KG1 (cell line): ENCODE measurements at regions not wholly inside any gene's neighbourhood (a gene's known extent, or its start where the extent isn't known, plus 50 kb on each side); places are given as distances from the start of the nearest gene placed in this dataset.

Experiments used
- DNase-seq: peaks from one replicate; lab custom pipeline; 2025; lab: John Stamatoyannopoulos, UW

- no peak for DNase-seq
Observed at GRCh38 chr4:43243433-43244116, 351.1 kb downstream of the GRXCR1 start.

- no peak for DNase-seq
Observed at GRCh38 chr4:43244688-43245382, 352.3 kb downstream of the GRXCR1 start.

- no peak for DNase-seq
Observed at GRCh38 chr4:43251841-43252240, 359.3 kb downstream of the GRXCR1 start.

GRCh38 chr4:43253541-43253940 is 361.0 kb downstream of the GRXCR1 start:
- DNase-seq = no peak

DNA sequence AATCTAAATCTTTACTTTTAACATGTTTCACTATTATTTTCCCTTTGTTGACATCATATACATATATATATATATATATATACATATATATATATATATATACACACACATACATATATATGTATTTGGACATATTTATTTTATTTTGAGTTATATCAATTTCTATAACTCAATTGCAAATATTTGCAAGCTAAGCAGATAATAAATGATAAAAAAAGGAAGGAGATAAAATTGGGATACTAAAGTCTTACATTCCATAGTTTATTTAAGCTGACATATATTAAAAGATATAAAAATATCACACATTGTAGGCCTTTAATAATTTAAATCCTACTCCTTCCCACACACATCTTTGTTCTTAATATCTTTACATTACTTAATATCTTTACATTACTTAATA is 372.2 kb downstream of the GRXCR1 start:
- DNase-seq = no peak

GRCh38 chr4:43271946-43272345 is 379.4 kb downstream of the GRXCR1 start:
- no peak for DNase-seq

GRCh38 chr4:43274376-43274775 is 381.9 kb downstream of the GRXCR1 start:
- no peak for DNase-seq

DNA sequence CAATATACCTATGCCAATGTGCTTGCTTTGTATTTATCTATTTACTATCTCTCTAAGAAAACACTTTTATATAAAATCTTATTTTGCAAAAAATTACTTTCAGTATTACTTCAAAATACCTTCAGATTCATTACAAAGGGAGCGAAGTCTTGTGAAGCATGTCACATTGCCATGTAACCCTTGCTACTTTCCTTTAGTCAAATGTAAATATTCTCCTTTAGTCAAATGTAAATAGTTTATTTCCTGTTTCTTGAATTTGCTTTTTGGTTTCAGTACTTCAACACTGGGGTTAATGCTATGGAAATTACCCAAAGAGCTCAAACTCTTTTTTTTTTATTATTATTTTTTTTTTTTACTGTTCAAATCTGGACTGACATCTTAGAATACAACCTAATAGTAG is 383.3 kb downstream of the GRXCR1 start:
- no peak for DNase-seq

- no peak for DNase-seq
Observed at GRCh38 chr4:43276321-43276720, 383.8 kb downstream of the GRXCR1 start.

GRCh38 chr4:43277003-43277402 is 384.5 kb downstream of the GRXCR1 start:
- DNase-seq = no peak

GRCh38 chr4:43282534-43282933 is 390.0 kb downstream of the GRXCR1 start:
- no peak for DNase-seq

DNA sequence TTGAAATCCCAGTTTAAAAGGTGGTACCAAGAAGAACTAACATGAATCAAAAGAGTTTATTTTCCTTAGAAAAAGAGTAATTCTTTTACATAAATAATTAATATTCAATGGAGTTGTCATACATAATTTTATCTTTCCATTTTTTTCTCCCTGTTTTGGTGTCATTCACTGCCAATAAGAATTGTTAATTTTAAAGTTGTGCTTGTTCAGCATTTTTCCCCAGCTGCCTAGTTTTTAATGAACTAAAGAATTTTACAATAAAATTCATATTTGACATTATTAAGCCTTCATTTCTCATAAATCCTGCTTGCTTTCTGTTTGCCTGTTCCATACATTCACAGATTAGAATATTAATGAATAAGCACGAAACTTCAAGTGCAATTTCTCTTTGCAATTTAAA is 393.6 kb downstream of the GRXCR1 start:
- no peak for DNase-seq

DNA sequence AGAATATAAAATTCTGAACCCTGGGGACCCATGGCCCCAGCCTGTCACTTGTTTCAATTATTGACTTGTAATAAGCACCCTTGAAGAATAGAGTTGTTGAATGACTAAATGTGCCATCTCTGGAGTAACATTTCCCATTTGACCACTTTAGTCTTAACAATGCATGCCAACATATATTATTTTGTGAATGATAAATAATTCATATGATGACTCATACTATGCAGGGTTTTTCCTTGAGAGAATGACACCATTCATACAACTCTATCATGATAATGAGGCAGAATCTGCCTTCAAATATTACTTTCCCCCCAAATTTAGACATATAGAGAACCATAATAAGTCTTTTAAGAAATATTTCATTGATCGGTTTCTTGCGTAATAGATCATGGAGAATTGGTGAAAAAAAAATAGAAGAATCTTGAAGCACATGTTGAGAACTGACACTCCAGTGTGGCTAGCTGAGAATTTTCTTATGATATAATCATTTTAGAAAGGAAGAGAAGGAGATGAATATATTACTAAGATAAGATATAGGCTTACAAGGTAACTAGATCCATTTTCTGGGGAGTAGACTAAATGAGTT is 404.5 kb downstream of the GRXCR1 start:
- no peak for DNase-seq

GRCh38 chr4:43316813-43317212 is 424.3 kb downstream of the GRXCR1 start:
- no peak for DNase-seq

DNA sequence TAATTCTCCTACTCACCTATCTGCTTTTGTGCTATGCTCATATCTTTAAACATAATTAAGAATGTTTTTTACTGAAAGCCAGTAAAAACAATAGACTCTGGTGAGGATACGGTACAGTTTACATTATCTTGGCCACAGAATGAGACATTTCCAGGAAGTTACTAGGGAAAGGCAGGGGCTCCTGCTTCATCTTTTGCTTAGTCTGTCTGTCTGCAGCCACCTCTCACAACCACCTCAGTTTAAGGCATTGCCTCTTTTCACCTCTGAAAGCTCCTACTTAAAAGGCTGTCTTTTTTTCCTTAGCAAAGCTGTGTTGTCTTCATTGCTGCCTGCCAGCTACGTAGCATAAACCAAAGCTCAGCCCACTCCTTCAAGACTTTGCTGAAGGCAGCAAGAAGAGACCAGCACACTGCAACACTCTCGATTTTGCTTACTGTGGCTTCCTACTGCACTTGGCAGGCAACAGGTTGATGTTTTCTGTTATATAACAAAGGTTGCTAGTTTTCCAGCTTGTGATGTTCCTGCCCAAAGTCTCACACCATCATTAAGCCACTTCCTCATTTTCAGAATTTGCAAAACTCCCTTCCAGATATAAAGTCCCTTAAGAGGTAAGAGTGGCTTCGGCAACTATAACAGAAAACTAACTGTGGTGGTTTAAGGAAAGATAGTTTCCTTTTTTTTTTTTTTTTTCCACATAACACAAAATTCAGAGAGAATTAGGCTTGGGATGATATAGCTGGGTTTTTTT is 432.9 kb downstream of the GRXCR1 start:
- no peak for DNase-seq

- DNase-seq = no peak
Observed at GRCh38 chr4:43330288-43330687, 437.8 kb downstream of the GRXCR1 start.

DNA sequence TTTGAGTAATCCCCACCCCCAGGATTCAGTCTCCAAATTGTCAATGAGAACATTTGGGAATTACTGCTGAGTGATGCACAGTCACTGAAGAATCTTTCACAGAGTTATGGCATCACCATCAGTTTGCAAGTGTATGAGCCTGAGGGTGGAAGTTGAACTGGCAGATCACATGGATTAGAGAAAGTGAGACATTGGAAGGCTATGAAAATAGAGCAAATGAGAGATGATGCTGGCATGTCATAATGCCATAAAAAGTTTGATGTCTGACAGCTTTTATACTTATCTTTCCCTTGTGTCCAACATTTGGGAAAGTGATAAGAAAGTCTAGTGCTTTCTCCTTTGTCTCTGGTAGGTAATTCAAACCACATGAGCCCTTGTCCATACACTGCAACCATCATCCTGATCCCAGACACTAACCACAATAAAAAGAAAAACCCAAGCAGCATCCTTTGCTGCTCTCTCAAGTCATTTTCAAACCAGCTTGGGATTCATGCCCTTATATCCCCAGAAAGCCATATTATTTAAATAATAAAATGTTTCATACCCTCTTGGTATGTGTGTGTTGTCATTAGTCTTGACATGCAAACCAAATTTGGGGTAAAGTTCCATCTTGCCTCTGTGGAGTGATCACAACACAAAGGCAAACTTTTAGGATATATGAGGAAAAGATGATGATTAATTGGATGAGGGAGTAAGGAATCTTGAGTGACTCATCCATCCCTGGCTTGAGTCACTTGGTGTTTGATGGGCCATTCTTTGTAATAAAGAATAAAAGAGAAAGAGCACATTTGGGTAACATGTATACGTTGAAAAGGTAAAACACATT is 438.9 kb downstream of the GRXCR1 start:
- DNase-seq = no peak

- DNase-seq = no peak
Observed at GRCh38 chr4:43332052-43332425, 439.5 kb downstream of the GRXCR1 start.

GRCh38 chr4:43337707-43338106 is 445.2 kb downstream of the GRXCR1 start:
- DNase-seq = no peak

DNA sequence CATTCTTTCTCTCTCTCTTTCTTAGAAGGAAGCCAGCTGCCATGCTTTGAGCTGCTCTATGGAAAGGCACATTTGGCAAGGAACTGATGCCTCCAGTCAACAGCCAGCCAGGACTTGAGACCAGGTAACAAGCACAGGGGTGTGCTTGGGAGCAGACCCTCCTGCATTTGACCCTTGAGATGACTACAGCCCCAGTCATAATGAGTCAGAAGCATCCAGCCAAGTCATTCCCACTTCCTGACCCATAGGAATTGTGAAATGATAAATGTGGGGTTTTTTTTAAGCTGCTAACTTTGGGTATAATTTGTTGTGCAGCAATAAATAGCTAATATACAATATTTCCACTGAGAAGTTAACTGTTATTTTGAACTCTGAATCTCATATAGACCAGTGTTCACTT is 446.9 kb downstream of the GRXCR1 start:
- no peak for DNase-seq

DNA sequence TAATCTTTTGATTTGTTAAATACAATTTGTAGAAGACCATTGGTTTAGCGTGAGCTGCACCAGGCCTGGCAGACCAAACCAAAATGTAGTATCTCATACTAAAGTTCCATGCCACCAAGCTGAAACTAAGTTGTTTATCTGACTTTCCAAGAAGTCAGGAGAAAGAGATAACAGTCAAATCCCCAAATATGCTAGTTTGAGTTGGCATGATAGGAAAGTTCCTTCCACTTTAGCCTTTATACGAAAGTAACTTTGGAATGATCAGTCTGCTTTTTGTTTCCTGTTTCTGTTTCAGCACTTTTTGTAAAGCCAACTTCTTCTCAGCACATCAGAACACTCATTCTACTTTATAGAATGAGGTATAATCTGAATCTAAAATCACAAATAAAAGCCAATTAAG is 449.2 kb downstream of the GRXCR1 start:
- DNase-seq = no peak

GRCh38 chr4:43343298-43343697 is 450.8 kb downstream of the GRXCR1 start:
- DNase-seq = no peak
